H1 (cell line): ENCODE measurements at regions not wholly inside any gene's neighbourhood (a gene's known extent, or its start where the extent isn't known, plus 50 kb on each side); places are given as distances from the start of the nearest gene placed in this dataset.

Experiments
- CTCF ChIA-PET: fragments of 300-600 bp; sonication (Branson Sonifier 250); formaldehyde crosslinking; loops from one replicate; lab custom pipeline; 2021; ENCODE audit not compliant: partially characterized antibody; lab: Charles Lee
- POLR2A ChIA-PET: fragments of 300-600 bp; sonication (Branson Sonifier 250); formaldehyde crosslinking; loops from one replicate; lab custom pipeline; 2021; ENCODE audit warnings: inconsistent platforms; ENCODE audit not compliant: partially characterized antibody; lab: Charles Lee
- DNase-seq, 2 experiments: peaks; one replicate each; pipeline versions ENCODE4 v3.0.0 to v3.0.0-alpha.2; 2010 to 2022; ENCODE audit warnings: low spot score in 2 of 2, low read depth in 1 of 2, mixed read lengths in 1 of 2
- FAIRE-seq: peaks from 2 replicates; lab custom pipeline; 2011; peaks lifted over from hg19 to GRCh38; lab: Jason Lieb, UNC
- H2AFZ ChIP-seq: 2 replicates; pipeline ENCODE4 v1.8.1; 2012; ENCODE audit warnings: low read length, inconsistent platforms
- H2AK5ac ChIP-seq: 2 replicates; pipeline ENCODE4 v1.6.1; 2013; ENCODE audit warnings: low read depth, low read length
- H2BK120ac ChIP-seq: replicated peaks from 2 replicates; pipeline ENCODE3; 2013; ENCODE audit warnings: low read depth, low read length, inconsistent platforms
- H2BK12ac ChIP-seq: 2 replicates; pipeline ENCODE4 v1.6.1; 2013; ENCODE audit warnings: low read depth, low read length
- H2BK15ac ChIP-seq: 2 replicates; pipeline ENCODE4 v1.6.1; 2013; ENCODE audit warnings: low read length
- H2BK20ac ChIP-seq: 2 replicates; pipeline ENCODE4 v1.6.1; 2013; ENCODE audit warnings: low read length
- H2BK5ac ChIP-seq: 2 replicates; pipeline ENCODE4 v1.6.1; 2013; ENCODE audit warnings: low read depth, low read length
- H3K14ac ChIP-seq: 2 replicates; pipeline ENCODE4 v1.6.1; 2013; ENCODE audit warnings: inconsistent platforms; ENCODE audit not compliant: insufficient read length
- H3K18ac ChIP-seq: 2 replicates; pipeline ENCODE4 v1.6.1; 2013; ENCODE audit warnings: low read length; ENCODE audit errors: extremely low read depth
- H3K23ac ChIP-seq: 2 replicates; pipeline ENCODE4 v1.6.1; 2013; ENCODE audit warnings: inconsistent platforms; ENCODE audit not compliant: insufficient read length
- H3K23me2 ChIP-seq: 2 replicates; pipeline ENCODE4 v1.6.1; 2013; ENCODE audit warnings: low read depth, low read length
- H3K27ac ChIP-seq: 2 replicates; pipeline ENCODE4 v1.6.1; 2011; ENCODE audit warnings: low read depth, low read length, inconsistent platforms
- H3K27me3 ChIP-seq, 4 experiments: replicated peaks in 1 of 4; 1 replicate in 1 of 4; 2 replicates in 3 of 4; pipeline versions ENCODE4 v1.6.1 to v1.8.1; 2011 to 2013; ENCODE audit warnings: low read length in 3 of 4, mild to moderate bottlenecking in 3 of 4, inconsistent platforms in 2 of 4, mixed read lengths in 2 of 4, moderate library complexity in 1 of 4; ENCODE audit not compliant: control insufficient read depth in 3 of 4, insufficient read depth in 3 of 4; ENCODE audit errors: extremely low read depth in 1 of 4
- H3K36me3 ChIP-seq, 4 experiments: 2 replicates each; pipeline versions ENCODE4 v1.6.1 to v1.8.1; 2011 to 2013; ENCODE audit warnings: mild to moderate bottlenecking in 4 of 4, low read length in 3 of 4, moderate library complexity in 2 of 4, control low read depth in 1 of 4, inconsistent platforms in 1 of 4; ENCODE audit not compliant: insufficient read depth in 4 of 4, control insufficient read depth in 2 of 4
- H3K4ac ChIP-seq: replicated peaks from 2 replicates; pipeline ENCODE3; 2013; ENCODE audit warnings: low read length, low read depth, mixed read lengths, inconsistent platforms; ENCODE audit not compliant: insufficient read length
- H3K4me1 ChIP-seq, 4 experiments: replicated peaks in 1 of 4; 1 replicate in 1 of 4; 2 replicates in 3 of 4; pipeline versions ENCODE4 v1.6.1 to v1.8.1; 2011 to 2013; ENCODE audit warnings: low read length in 3 of 4, inconsistent platforms in 2 of 4, mixed read lengths in 1 of 4; ENCODE audit not compliant: insufficient read depth in 4 of 4, control insufficient read depth in 3 of 4
- H3K4me2 ChIP-seq, 2 experiments: 2 replicates each; pipeline versions ENCODE4 v1.6.1 to v1.8.1; 2011 to 2013; ENCODE audit warnings: low read depth in 2 of 2, low read length in 2 of 2, control low read depth in 1 of 2, inconsistent platforms in 1 of 2, mild to moderate bottlenecking in 1 of 2; ENCODE audit not compliant: insufficient read depth in 1 of 2
- H3K4me3 ChIP-seq, 4 experiments: fragments of 200-600, 300-600 bp in 1 of 4; sonication (generic), shearing (Covaris generic), sonication (Bioruptor Twin) in 1 of 4; 2 replicates each; pipeline versions ENCODE4 v1.5.1 to v1.8.1; 2011 to 2016; ENCODE audit warnings: low read length in 4 of 4, low read depth in 3 of 4, control low read depth in 2 of 4, inconsistent platforms in 2 of 4, mild to moderate bottlenecking in 2 of 4, mixed read lengths in 1 of 4, moderate library complexity in 1 of 4; ENCODE audit not compliant: insufficient read depth in 2 of 4; ENCODE audit errors: extremely low read depth in 1 of 4
- H3K56ac ChIP-seq: replicated peaks from 2 replicates; pipeline ENCODE3; 2013; ENCODE audit warnings: low read depth, mild to moderate bottlenecking, mixed read lengths, low read length, inconsistent platforms; ENCODE audit not compliant: insufficient read length
- H3K79me1 ChIP-seq: 2 replicates; pipeline ENCODE4 v1.6.1; 2013; ENCODE audit warnings: low read depth, low read length, control low read depth
- H3K79me2 ChIP-seq, 2 experiments: 2 replicates each; pipeline versions ENCODE4 v1.6.1 to v1.8.1; 2012 to 2013; ENCODE audit warnings: low read length in 2 of 2, mild to moderate bottlenecking in 2 of 2, inconsistent platforms in 1 of 2; ENCODE audit not compliant: insufficient read depth in 2 of 2, control insufficient read depth in 1 of 2
- H3K9ac ChIP-seq, 4 experiments: replicated peaks in 1 of 4; 1 replicate in 1 of 4; 2 replicates in 3 of 4; pipeline versions ENCODE4 v1.6.1 to v1.8.1; 2011 to 2013; ENCODE audit warnings: low read depth in 3 of 4, low read length in 3 of 4, control low read depth in 2 of 4, mild to moderate bottlenecking in 2 of 4, moderate library complexity in 2 of 4, inconsistent platforms in 1 of 4; ENCODE audit errors: extremely low read depth in 1 of 4
- H3K9me3 ChIP-seq, 2 experiments: 2 replicates each; pipeline versions ENCODE4 v1.6.1 to v1.8.1; 2012 to 2013; ENCODE audit warnings: mild to moderate bottlenecking in 2 of 2, moderate library complexity in 2 of 2, control low read depth in 1 of 2, inconsistent platforms in 1 of 2, low read depth in 1 of 2, low read length in 1 of 2, mixed read lengths in 1 of 2; ENCODE audit not compliant: insufficient read depth in 2 of 2
- H4K20me1 ChIP-seq, 2 experiments: replicated peaks in 1 of 2; 2 replicates each; pipeline versions ENCODE3 to v1.8.1; 2011 to 2013; ENCODE audit warnings: inconsistent platforms in 2 of 2, low read length in 2 of 2, mild to moderate bottlenecking in 1 of 2; ENCODE audit not compliant: insufficient read depth in 2 of 2, control insufficient read depth in 1 of 2
- H4K5ac ChIP-seq: 2 replicates; pipeline ENCODE4 v1.6.1; 2013; ENCODE audit warnings: low read length, low read depth, mixed read lengths, inconsistent platforms; ENCODE audit not compliant: insufficient read length
- H4K8ac ChIP-seq: 2 replicates; pipeline ENCODE4 v1.8.0; 2013; ENCODE audit warnings: mild to moderate bottlenecking, moderate library complexity, low read length, inconsistent platforms; ENCODE audit not compliant: insufficient read depth; ENCODE audit errors: extremely low read depth
- H4K91ac ChIP-seq: replicated peaks from 2 replicates; pipeline ENCODE3; 2013; ENCODE audit warnings: low read length, mixed read lengths, inconsistent platforms; ENCODE audit not compliant: insufficient read length
- BCL11A ChIP-seq, 2 experiments: IDR thresholded peaks; one replicate each; pipeline ENCODE4 v1.6.1; 2011; ENCODE audit warnings: low read depth in 2 of 2, low read length in 2 of 2, mild to moderate bottlenecking in 2 of 2
- TBP ChIP-seq: IDR thresholded peaks from 2 replicates; pipeline ENCODE4 v1.6.1; 2011; ENCODE audit warnings: low read depth, low read length, improper control_type of control experiment
- TEAD4 ChIP-seq: IDR thresholded peaks from 2 replicates; pipeline ENCODE4 v1.6.1; 2012; ENCODE audit warnings: low read depth, low read length, inconsistent platforms, mixed read lengths
- WGBS, 2 experiments: shearing (Covaris generic) in 1 of 2; methylation state at CpG; one replicate each; pipeline versions ENCODE4 v1.1.6 to v1.1.7; 2013 to 2015; ENCODE audit warnings: low lambda C conversion rate in 2 of 2, mixed read lengths in 2 of 2, inconsistent platforms in 1 of 2, low coverage in 1 of 2, missing lambda C conversion rate in 1 of 2; ENCODE audit not compliant: insufficient replicate concordance in 2 of 2, insufficient coverage in 1 of 2, insufficient read length in 1 of 2; ENCODE audit errors: extremely low coverage in 1 of 2, missing lambda C conversion rate in 1 of 2; 5-methylcytosine and 5-hydroxymethylcytosine counted together

- Histone ChIP-seq H2AFZ (no peak overlapping the region), H2AK5ac (no peak overlapping the region), H3K9me3 (no peaks in the 10 kb centered on the region), H2BK120ac (no peak overlapping the region), H3K4me2 (no peak overlapping the region), H3K27me3 (no peaks in the 10 kb centered on the region), H3K18ac (no peak overlapping the region), H4K20me1 (no peaks in the 10 kb centered on the region), H3K79me2 (no peaks in the 10 kb centered on the region), H3K79me1 (no peaks in the 10 kb centered on the region), H3K4me3 (no peak overlapping the region), H3K23ac (no peak overlapping the region), H4K5ac (no peak overlapping the region), H3K14ac (no peak overlapping the region), H4K8ac (no peak overlapping the region), H3K4me1 (no peaks in the 10 kb centered on the region), H4K91ac (no peak overlapping the region), H3K36me3 (no peaks in the 10 kb centered on the region), H3K56ac (no peak overlapping the region), H2BK5ac (no peak overlapping the region), H2BK12ac (no peak overlapping the region), H3K27ac (no peak overlapping the region), H3K4ac (no peak overlapping the region), H3K9ac (no peak overlapping the region), H2BK15ac (no peak overlapping the region), H3K23me2 (no peaks in the 10 kb centered on the region), H2BK20ac (no peak overlapping the region)
- ChIA-PET CTCF (no interaction called here), POLR2A (no interaction called here)
- FAIRE-seq (no peak), DNase-seq (no peak)
- WGBS, 2 experiments: 83% methylated on average over 5 of the region's 5 CpGs; no CpG with 5 or more reads in 1 of the 2 experiments
- TF ChIP-seq TEAD4: no peak
- TF ChIP-seq TBP: no peak
- TF ChIP-seq BCL11A (IDR thresholded peaks at IDR 0.05; ENCODE audit: low read depth in 2 of 2, low read length in 2 of 2): no peak
Observed at GRCh38 chr2:152907046-152907445, 188.6 kb downstream of the ARL6IP6 start.
